Right lobe of liver (tissue), 6 donors: ENCODE measurements at regions not wholly inside any gene's neighbourhood (a gene's known extent, or its start where the extent isn't known, plus 50 kb on each side); places are given as distances from the start of the nearest gene placed in this dataset.

Experiments
- ATAC-seq, 4 donors: fragments of 200-7000 bp; cut with Tn5 transposase; one replicate each; pipeline ENCODE4 v1.9.1; 2020; ENCODE audit warnings: mild to moderate bottlenecking in 4 of 4, moderate library complexity in 4 of 4
- DNase-seq, 3 donors: peaks; one replicate each; pipeline ENCODE4 v3.0.0-alpha.2; 2020
- H3K27ac ChIP-seq, 3 donors: fragments of 200-600 bp; one replicate each; pipeline ENCODE4 v1.8.0; 2022
- H3K27me3 ChIP-seq, 2 donors: fragments of 200-600 bp; one replicate each; pipeline ENCODE4 v1.8.0; 2022
- H3K36me3 ChIP-seq, 4 donors: fragments of 200-600 bp; sonication (generic) in 1 of 4; one replicate each; pipeline versions ENCODE4 v1.5.1 to v1.8.0; 2017 to 2022; ENCODE audit warnings: control low read depth in 1 of 4
- H3K4me1 ChIP-seq, 4 donors: fragments of 200-600 bp; sonication (generic) in 1 of 4; one replicate each; pipeline versions ENCODE4 v1.5.1 to v1.8.0; 2017 to 2022; ENCODE audit warnings: control low read depth in 1 of 4
- H3K4me3 ChIP-seq, 3 donors: fragments of 200-600 bp; one replicate each; pipeline ENCODE4 v1.8.0; 2022
- H3K9me3 ChIP-seq, 4 donors: fragments of 200-600 bp; sonication (generic) in 1 of 4; one replicate each; pipeline versions ENCODE4 v1.5.1 to v1.8.0; 2017 to 2022; ENCODE audit warnings: control low read depth in 1 of 4
- POLR2A ChIP-seq: fragments of 450-650 bp; IDR thresholded peaks from one replicate; pipeline ENCODE4 v1.6.1; 2017; ENCODE audit warnings: antibody characterized with exemption, mild to moderate bottlenecking
- WGBS: methylation state at CpG from one replicate; pipeline ENCODE4 v1.1.6; 2018; ENCODE audit warnings: low coverage, low lambda C conversion rate; ENCODE audit not compliant: insufficient coverage; ENCODE audit errors: missing lambda C conversion rate; 5-methylcytosine and 5-hydroxymethylcytosine counted together
- intact Hi-C, 2 donors: fragments of 100-400 bp; cut with DNase I; formaldehyde crosslinking; loops; one replicate each; pipeline versions ENCODE4 v1.11.2 to v1.14.1; 2022
- TF ChIP-seq, protein P1 (sequence below), 4 donors: fragments of 200-600 bp in 3 of 4; fragments of 450-650 bp in 1 of 4; IDR thresholded peaks; one replicate each; pipeline versions ENCODE4 v1.5.1 to v1.8.0; 2016 to 2022; ENCODE audit warnings: antibody characterized with exemption in 4 of 4, mild to moderate bottlenecking in 2 of 4
- donor health status: DM: no; HTN: yes; CAD: no.
- donor health status: DM: no; HTN: no; CAD: no.
- donor health status: DM: no; HTN: no; CAD: no.
- donor health status: DM: no; HTN: yes; CAD: no.
- donor health status: DM: no; HTN: yes; CAD: no.

DNA sequence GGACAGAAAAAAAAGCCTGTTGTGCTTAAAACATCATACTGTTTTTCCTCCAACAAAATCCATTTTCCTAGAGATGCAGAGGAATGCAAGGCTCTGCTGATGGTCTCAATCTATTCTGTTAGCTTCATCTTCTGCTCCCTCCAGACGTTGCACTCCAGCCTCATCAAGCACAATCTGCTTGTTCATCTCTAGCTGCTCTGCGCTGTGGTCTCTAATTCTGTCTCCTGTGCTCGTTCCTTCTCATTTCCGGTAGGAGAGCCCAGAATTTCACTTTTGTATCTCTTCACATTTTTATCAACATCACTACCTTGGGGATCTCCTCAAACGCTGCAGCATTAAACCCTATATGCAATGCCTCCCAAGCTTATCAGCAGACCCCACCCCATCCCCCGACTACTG lies 708.9 kb downstream of the RNF144A start:
- Histone ChIP-seq H3K9me3 (no peaks in the 10 kb centered on the region), H3K27me3 (no peaks in the 10 kb centered on the region), H3K4me1 (no peaks in the 10 kb centered on the region), H3K27ac (no peak overlapping the region), H3K4me3 (no peak overlapping the region), H3K36me3 (no peaks in the 10 kb centered on the region)
- TF ChIP-seq, protein P1, sequence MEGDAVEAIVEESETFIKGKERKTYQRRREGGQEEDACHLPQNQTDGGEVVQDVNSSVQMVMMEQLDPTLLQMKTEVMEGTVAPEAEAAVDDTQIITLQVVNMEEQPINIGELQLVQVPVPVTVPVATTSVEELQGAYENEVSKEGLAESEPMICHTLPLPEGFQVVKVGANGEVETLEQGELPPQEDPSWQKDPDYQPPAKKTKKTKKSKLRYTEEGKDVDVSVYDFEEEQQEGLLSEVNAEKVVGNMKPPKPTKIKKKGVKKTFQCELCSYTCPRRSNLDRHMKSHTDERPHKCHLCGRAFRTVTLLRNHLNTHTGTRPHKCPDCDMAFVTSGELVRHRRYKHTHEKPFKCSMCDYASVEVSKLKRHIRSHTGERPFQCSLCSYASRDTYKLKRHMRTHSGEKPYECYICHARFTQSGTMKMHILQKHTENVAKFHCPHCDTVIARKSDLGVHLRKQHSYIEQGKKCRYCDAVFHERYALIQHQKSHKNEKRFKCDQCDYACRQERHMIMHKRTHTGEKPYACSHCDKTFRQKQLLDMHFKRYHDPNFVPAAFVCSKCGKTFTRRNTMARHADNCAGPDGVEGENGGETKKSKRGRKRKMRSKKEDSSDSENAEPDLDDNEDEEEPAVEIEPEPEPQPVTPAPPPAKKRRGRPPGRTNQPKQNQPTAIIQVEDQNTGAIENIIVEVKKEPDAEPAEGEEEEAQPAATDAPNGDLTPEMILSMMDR (IDR thresholded peaks at IDR 0.05), result no peak
- TF ChIP-seq POLR2A, result no peak
- 69% methylated on average over 6 of the region's 6 CpGs for WGBS
- DNase-seq (no peak), ATAC-seq (no peak)
- intact Hi-C loops, result loop anchor here in 1 of 2 donors (10.0 kb wide), 1 partner anchor 341 kb away; no protein-coding TSS in a partner anchor

DNA sequence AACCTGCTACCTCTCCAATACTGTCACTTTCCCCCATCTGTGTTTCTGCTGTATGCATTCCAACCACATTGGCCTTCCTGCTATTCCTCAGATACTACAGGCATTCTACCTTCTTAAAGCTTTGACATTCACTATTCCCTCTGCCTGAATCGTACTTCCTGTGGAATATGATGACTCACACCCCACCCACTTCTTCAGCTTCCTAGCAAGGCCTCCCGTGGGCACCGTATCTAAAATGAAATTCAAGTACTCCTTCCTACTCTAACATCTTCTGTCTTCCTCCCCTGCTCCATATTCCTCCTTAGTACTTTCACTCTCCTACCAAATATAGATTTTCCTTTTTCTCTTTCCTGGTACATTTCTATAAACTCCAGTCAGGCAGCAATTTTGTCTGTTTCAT lies 710.4 kb downstream of the RNF144A start:
- 56% methylated on average over 3 of the region's 3 CpGs for WGBS
- intact Hi-C loops, result loop anchor here in 1 of 2 donors (10.0 kb wide), 1 partner anchor 343 kb away; no protein-coding TSS in a partner anchor
- H3K36me3 ChIP-seq, result no peaks in the 10 kb centered on the region
- H3K4me1 ChIP-seq, result no peaks in the 10 kb centered on the region
- DNase-seq, result no peak
- H3K4me3 ChIP-seq, result no peak overlapping the region
- TF ChIP-seq, protein P1 (IDR thresholded peaks at IDR 0.05), result no peak
- no peak for TF ChIP-seq POLR2A
- H3K9me3 ChIP-seq, result no peaks in the 10 kb centered on the region
- no peak for ATAC-seq
- H3K27me3 ChIP-seq, result no peaks in the 10 kb centered on the region
- no peak overlapping the region for H3K27ac ChIP-seq

DNA sequence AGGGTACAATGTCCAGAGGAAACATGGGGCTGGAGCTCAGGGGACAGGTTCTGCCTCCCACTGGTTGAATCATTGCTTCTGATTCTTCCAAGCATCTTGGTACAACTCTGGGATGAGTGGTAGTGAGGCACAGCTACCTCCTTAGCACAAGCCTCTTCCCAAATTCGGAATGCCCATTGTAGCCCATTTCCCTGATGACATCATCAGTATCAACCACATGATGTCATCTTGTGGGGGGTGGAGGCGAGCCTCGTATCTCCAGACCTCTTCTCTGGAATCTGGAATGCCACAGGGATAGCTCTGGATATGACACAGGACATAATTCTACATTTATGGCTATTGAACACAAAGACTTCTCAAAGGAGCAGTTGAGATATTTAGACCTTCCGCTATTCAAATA lies 715.2 kb downstream of the RNF144A start:
- no peaks in the 10 kb centered on the region for H3K27me3 ChIP-seq
- ATAC-seq (no peak), DNase-seq (no peak)
- H3K27ac ChIP-seq, result no peak overlapping the region
- H3K36me3 ChIP-seq, result no peaks in the 10 kb centered on the region
- intact Hi-C loops, result no loop called here
- H3K4me1 ChIP-seq, result no peaks in the 10 kb centered on the region
- 67% methylated on average over 4 of the region's 4 CpGs for WGBS
- H3K4me3 ChIP-seq, result no peak overlapping the region
- TF ChIP-seq, protein P1 (IDR thresholded peaks at IDR 0.05), result no peak
- TF ChIP-seq POLR2A, result no peak
- no peaks in the 10 kb centered on the region for H3K9me3 ChIP-seq

DNA sequence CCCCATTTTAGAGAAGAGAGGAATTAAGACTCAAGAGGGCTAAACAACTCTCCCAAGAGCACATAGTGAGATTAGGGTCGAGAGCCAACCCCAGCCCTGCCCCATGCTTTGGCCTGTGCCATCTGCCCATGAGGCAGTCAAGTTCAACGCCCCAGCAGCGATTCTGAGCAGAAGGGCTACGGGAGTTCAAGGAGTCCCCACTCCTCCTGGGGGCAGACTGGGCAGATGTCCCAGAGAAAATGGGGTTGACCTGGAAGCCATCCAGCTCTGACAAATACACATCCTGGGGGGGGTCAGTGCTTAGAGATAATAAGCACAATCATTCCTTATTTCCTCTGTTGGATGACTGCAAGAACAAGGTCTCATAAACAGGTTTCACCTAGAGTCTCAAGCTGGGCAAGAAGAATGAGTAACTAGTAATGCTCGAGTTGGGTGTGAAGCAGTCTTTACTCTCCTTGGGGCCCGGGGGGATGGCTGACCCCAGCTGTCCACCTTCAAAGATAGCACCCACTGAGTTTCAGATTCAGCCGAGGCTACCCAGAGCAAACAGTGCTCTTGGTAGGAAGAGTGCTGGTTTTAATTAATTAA lies 716.4 kb downstream of the RNF144A start:
- Histone ChIP-seq H3K9me3 (no peaks in the 10 kb centered on the region), H3K27ac (no peak overlapping the region), H3K27me3 (no peaks in the 10 kb centered on the region), H3K4me3 (no peak overlapping the region), H3K36me3 (no peaks in the 10 kb centered on the region), H3K4me1 (no peaks in the 10 kb centered on the region)
- intact Hi-C loops, result no loop called here
- ATAC-seq, result no peak
- 38% methylated on average over 7 of the region's 7 CpGs for WGBS
- DNase-seq, result no peak
- no peak for TF ChIP-seq POLR2A
- TF ChIP-seq, protein P1 (IDR thresholded peaks at IDR 0.05), result no peak
